Caco-2 (cell line): ENCODE measurements at regions not wholly inside any gene's neighbourhood (a gene's known extent, or its start where the extent isn't known, plus 50 kb on each side); places are given as distances from the start of the nearest gene placed in this dataset.

Experiments
- BruUV-seq: library from RNA; stranded (reverse); fragments of 400-500 nt; replicated peaks from 2 replicates; lab custom pipeline; 2021; lab: Mats Ljungman, UMichigan
- CTCF ChIA-PET: fragments of 300-600 bp; sonication (Branson Sonifier 250); formaldehyde crosslinking; loops from one replicate; lab custom pipeline; 2022; ENCODE audit warnings: antibody characterized with exemption; lab: Charles Lee
- POLR2A ChIA-PET: fragments of 300-600 bp; sonication (Branson Sonifier 250); formaldehyde crosslinking; loops from one replicate; lab custom pipeline; 2022; ENCODE audit warnings: antibody characterized with exemption; lab: Charles Lee
- DNase-seq, 2 experiments: peaks; one replicate each; pipeline versions ENCODE4 v3.0.0 to v3.0.0-alpha.2; 2020 to 2022
- H3K27me3 ChIP-seq: replicated peaks from 2 replicates; pipeline ENCODE4 v1.6.0; 2011; ENCODE audit warnings: low read length; ENCODE audit not compliant: control insufficient read depth, insufficient read depth
- H3K36me3 ChIP-seq: 2 replicates; pipeline ENCODE4 v1.5.1; 2011; ENCODE audit warnings: low read length; ENCODE audit not compliant: control insufficient read depth, insufficient read depth
- H3K4me1 ChIP-seq: fragments of 250-450 bp; sonication (Bioruptor Pico); 2 replicates; pipeline ENCODE4 v1.5.1; 2020; ENCODE audit warnings: mild to moderate bottlenecking
- H3K4me3 ChIP-seq: 2 replicates; pipeline ENCODE4 v1.5.1; 2011; ENCODE audit warnings: low read depth, mild to moderate bottlenecking, control low read depth, low read length
- H3K9me3 ChIP-seq: fragments of 250-450 bp; sonication (Bioruptor Pico); 2 replicates; pipeline ENCODE4 v1.5.1; 2020; ENCODE audit warnings: mild to moderate bottlenecking, moderate library complexity
- H3K27ac Mint-ChIP-seq: one replicate; pipeline ENCODE4 v1.8.0; 2022; ENCODE audit warnings: mixed read lengths; ENCODE audit not compliant: unreplicated experiment
- H3K27me3 Mint-ChIP-seq: one replicate; pipeline ENCODE4 v1.8.0; 2022; ENCODE audit warnings: mixed read lengths; ENCODE audit not compliant: insufficient read depth, unreplicated experiment
- H3K36me3 Mint-ChIP-seq: one replicate; pipeline ENCODE4 v1.8.0; 2022; ENCODE audit warnings: mild to moderate bottlenecking, mixed read lengths; ENCODE audit not compliant: insufficient read depth, unreplicated experiment
- H3K4me1 Mint-ChIP-seq: one replicate; pipeline ENCODE4 v1.8.0; 2022; ENCODE audit warnings: low read depth, mixed read lengths; ENCODE audit not compliant: unreplicated experiment
- H3K4me3 Mint-ChIP-seq: one replicate; pipeline ENCODE4 v1.8.0; 2022; ENCODE audit warnings: mild to moderate bottlenecking, moderate library complexity, mixed read lengths; ENCODE audit not compliant: unreplicated experiment
- H3K9me3 Mint-ChIP-seq: one replicate; pipeline ENCODE4 v1.8.0; 2022; ENCODE audit warnings: mixed read lengths; ENCODE audit not compliant: unreplicated experiment
- intact Hi-C: fragments of 100-400 bp; cut with micrococcal nuclease; formaldehyde crosslinking; loops from one replicate; pipeline ENCODE4 v1.10.0; 2022; ENCODE audit not compliant: unreplicated experiment
- TF ChIP-seq, protein P1 (sequence below), 2 experiments: fragments of 200-600 bp in 1 of 2; IDR thresholded peaks; 1 replicate in 1 of 2; 2 replicates in 1 of 2; pipeline versions ENCODE4 v1.5.1 to v1.8.0; 2011 to 2022; ENCODE audit warnings: antibody characterized with exemption in 1 of 2, control low read depth in 1 of 2, inconsistent platforms in 1 of 2, low read depth in 1 of 2, low read length in 1 of 2, mild to moderate bottlenecking in 1 of 2, moderate library complexity in 1 of 2; ENCODE audit not compliant: insufficient read depth in 1 of 2, severe bottlenecking in 1 of 2, unreplicated experiment in 1 of 2

DNA sequence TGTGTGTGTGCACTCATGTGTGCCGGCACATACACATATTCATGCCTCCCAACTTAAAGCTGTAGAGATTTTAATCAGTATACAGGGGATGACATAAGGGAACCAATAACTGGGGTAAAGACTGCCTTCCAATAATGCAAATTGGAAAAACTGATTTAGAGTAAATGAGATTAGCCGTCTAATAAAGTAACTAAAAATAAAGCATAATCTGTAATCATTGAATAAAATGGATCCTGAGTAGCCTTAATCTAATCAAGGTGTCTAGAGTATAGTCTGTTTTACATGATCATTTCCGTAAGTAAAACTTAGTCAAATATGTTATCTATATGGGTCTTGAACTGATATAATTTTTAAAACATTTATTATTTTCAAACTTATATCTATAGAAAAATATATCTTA is 925.8 kb downstream of the FSTL5 start:
- H3K9me3 Mint-ChIP-seq: no peaks in the 10 kb centered on the region
- DNase-seq: no peak
- TF ChIP-seq, protein P1, sequence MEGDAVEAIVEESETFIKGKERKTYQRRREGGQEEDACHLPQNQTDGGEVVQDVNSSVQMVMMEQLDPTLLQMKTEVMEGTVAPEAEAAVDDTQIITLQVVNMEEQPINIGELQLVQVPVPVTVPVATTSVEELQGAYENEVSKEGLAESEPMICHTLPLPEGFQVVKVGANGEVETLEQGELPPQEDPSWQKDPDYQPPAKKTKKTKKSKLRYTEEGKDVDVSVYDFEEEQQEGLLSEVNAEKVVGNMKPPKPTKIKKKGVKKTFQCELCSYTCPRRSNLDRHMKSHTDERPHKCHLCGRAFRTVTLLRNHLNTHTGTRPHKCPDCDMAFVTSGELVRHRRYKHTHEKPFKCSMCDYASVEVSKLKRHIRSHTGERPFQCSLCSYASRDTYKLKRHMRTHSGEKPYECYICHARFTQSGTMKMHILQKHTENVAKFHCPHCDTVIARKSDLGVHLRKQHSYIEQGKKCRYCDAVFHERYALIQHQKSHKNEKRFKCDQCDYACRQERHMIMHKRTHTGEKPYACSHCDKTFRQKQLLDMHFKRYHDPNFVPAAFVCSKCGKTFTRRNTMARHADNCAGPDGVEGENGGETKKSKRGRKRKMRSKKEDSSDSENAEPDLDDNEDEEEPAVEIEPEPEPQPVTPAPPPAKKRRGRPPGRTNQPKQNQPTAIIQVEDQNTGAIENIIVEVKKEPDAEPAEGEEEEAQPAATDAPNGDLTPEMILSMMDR (IDR thresholded peaks at IDR 0.05; ENCODE audit: insufficient read depth in 1 of 2, low read depth in 1 of 2, low read length in 1 of 2, severe bottlenecking in 1 of 2, unreplicated experiment in 1 of 2): no peak
- POLR2A ChIA-PET: no interaction called here
- BruUV-seq: no TSS peak
- H3K4me3 ChIP-seq: no peak overlapping the region
- H3K4me3 Mint-ChIP-seq: no peak overlapping the region
- no peak overlapping the region for H3K27ac Mint-ChIP-seq
- H3K4me1 ChIP-seq: no peaks in the 10 kb centered on the region
- H3K27me3 ChIP-seq: no peaks in the 10 kb centered on the region
- no peaks in the 10 kb centered on the region for H3K27me3 Mint-ChIP-seq
- intact Hi-C loops: no loop called here
- H3K36me3 ChIP-seq: no peaks in the 10 kb centered on the region
- no peaks in the 10 kb centered on the region for H3K9me3 ChIP-seq
- H3K36me3 Mint-ChIP-seq: no peaks in the 10 kb centered on the region
- CTCF ChIA-PET: no interaction called here
- no peaks in the 10 kb centered on the region for H3K4me1 Mint-ChIP-seq

DNA sequence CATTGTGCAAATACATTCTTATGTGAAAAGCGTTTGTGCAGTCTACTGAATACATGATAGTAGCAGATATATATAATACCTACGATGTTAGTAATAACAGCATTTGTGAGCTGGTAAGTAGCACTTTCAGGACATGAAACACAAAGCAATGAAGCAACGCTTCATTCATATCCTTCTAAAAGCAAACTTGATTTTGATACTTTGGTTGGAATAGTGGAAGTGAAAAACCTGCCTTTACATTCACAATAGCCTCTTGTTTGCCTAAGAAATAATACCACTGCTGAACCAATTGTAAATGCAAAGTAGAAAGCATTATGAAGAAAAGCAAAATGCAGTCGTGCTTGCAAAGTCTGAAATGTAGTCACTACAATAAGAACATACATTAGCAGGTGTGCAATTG is 926.3 kb downstream of the FSTL5 start:
- Mint-ChIP-seq H3K36me3 (no peaks in the 10 kb centered on the region), H3K27ac (no peak overlapping the region), H3K4me1 (no peaks in the 10 kb centered on the region), H3K9me3 (no peaks in the 10 kb centered on the region), H3K4me3 (no peak overlapping the region), H3K27me3 (no peaks in the 10 kb centered on the region)
- ChIA-PET POLR2A (no interaction called here), CTCF (no interaction called here)
- Histone ChIP-seq H3K9me3 (no peaks in the 10 kb centered on the region), H3K4me1 (no peaks in the 10 kb centered on the region), H3K36me3 (no peaks in the 10 kb centered on the region), H3K27me3 (no peaks in the 10 kb centered on the region), H3K4me3 (no peak overlapping the region)
- BruUV-seq: no TSS peak
- intact Hi-C loops: no loop called here
- DNase-seq: no peak
- TF ChIP-seq, protein P1 (IDR thresholded peaks at IDR 0.05; ENCODE audit: insufficient read depth in 1 of 2, low read depth in 1 of 2, low read length in 1 of 2, severe bottlenecking in 1 of 2, unreplicated experiment in 1 of 2): no peak

GRCh38 chr4:161225327-161225726 is 938.5 kb downstream of the FSTL5 start:
- TF ChIP-seq, protein P1 (IDR thresholded peaks at IDR 0.05; ENCODE audit: insufficient read depth in 1 of 2, low read depth in 1 of 2, low read length in 1 of 2, severe bottlenecking in 1 of 2, unreplicated experiment in 1 of 2): no peak
- no peaks in the 10 kb centered on the region for H3K9me3 ChIP-seq
- Mint-ChIP-seq H3K4me1 (peaks cover 9% of the 10 kb centered on the region), H3K9me3 (peaks cover 13% of the 10 kb centered on the region), H3K27me3 (no peaks in the 10 kb centered on the region), H3K27ac (no peak overlapping the region), H3K36me3 (no peaks in the 10 kb centered on the region), H3K4me3 (no peak overlapping the region)
- no peaks in the 10 kb centered on the region for H3K27me3 ChIP-seq
- intact Hi-C loops: no loop called here
- BruUV-seq: no TSS peak
- DNase-seq: no peak
- ChIA-PET CTCF (no interaction called here), POLR2A (no interaction called here)
- no peak overlapping the region for H3K4me3 ChIP-seq
- H3K4me1 ChIP-seq: no peaks in the 10 kb centered on the region
- H3K36me3 ChIP-seq: no peaks in the 10 kb centered on the region
